ENCODE measurements at regions not wholly inside any gene's neighbourhood (a gene's known extent, or its start where the extent isn't known, plus 50 kb on each side); places are given as distances from the start of the nearest gene placed in this dataset.

- no peak overlapping the region for H3K27ac ChIP-seq (ENCODE audit: low read depth in 1 of 2, low read length in 2 of 2)
- no peaks in the 10 kb centered on the region for H3K9me3 ChIP-seq (ENCODE audit: control insufficient read depth in 4 of 4, low read length in 3 of 4)
- no peaks in the 10 kb centered on the region for H3K4me1 ChIP-seq (ENCODE audit: control insufficient read depth in 4 of 4, insufficient read depth in 4 of 4, low read length in 3 of 4)
- H3K36me3 ChIP-seq (ENCODE audit: control insufficient read depth in 4 of 4, insufficient read depth in 3 of 4, low read depth in 1 of 4, low read length in 3 of 4): no peaks in the 10 kb centered on the region
- TF ChIP-seq HNF4A (conservative IDR thresholded peaks at IDR 0.05) (no peak), JUND (IDR thresholded peaks at IDR 0.05) (no peak), HNF4G (IDR thresholded peaks at IDR 0.05) (no peak), ZBTB33 (IDR thresholded peaks at IDR 0.05) (no peak), NR2F2 (IDR thresholded peaks at IDR 0.05) (no peak), TAF1 (conservative IDR thresholded peaks at IDR 0.05) (no peak), YY1 (IDR thresholded peaks at IDR 0.05) (no peak), RXRA (IDR thresholded peaks at IDR 0.05) (no peak), FOXA1 (IDR thresholded peaks at IDR 0.05) (no peak), GABPA (IDR thresholded peaks at IDR 0.05 in 1 of 2, conservative IDR thresholded peaks at IDR 0.05 in 1 of 2) (no peak), REST (IDR thresholded peaks at IDR 0.05) (no peak), EGR1 (IDR thresholded peaks at IDR 0.05; ENCODE audit: low read depth in 2 of 2) (no peak), CTCF (IDR thresholded peaks at IDR 0.05; ENCODE audit: low read depth, low read length, missing input control) (no peak), MAX (IDR thresholded peaks at IDR 0.05) (no peak), ATF3 (IDR thresholded peaks at IDR 0.05) (no peak), FOXA2 (IDR thresholded peaks at IDR 0.05) (no peak), SP1 (IDR thresholded peaks at IDR 0.05) (no peak), RAD21 (IDR thresholded peaks at IDR 0.05) (no peak)
- H3K27me3 ChIP-seq (ENCODE audit: control insufficient read depth in 4 of 4, insufficient read depth in 4 of 4, low read length in 3 of 4): peaks cover 0 to 2% (median 0%) of the 10 kb centered on the region in 4 donors
- DNase-seq (ENCODE audit: low spot score): no peak
- no peak overlapping the region for H3K9ac ChIP-seq (ENCODE audit: low read depth in 1 of 2, low read length in 2 of 2)
- WGBS: 94% methylated on average over 2 of the region's 2 CpGs
- H3K4me3 ChIP-seq (ENCODE audit: low read depth in 1 of 3, low read length in 3 of 3): no peak overlapping the region
Measured at GRCh38 chr2:18172607-18173006, 294.1 kb downstream of the KCNS3 start.

Data from liver (tissue), 8 donors.